CD8-positive, alpha-beta memory T cell (primary cell): ENCODE measurements at regions not wholly inside any gene's neighbourhood (a gene's known extent, or its start where the extent isn't known, plus 50 kb on each side); places are given as distances from the start of the nearest gene placed in this dataset.

Experiments used
- CTCF ChIA-PET: fragments of 350-600 bp; sonication (Branson Sonifier 250); formaldehyde crosslinking; loops from one replicate; lab custom pipeline; 2021; ENCODE audit warnings: antibody characterized with exemption; lab: Charles Lee
- POLR2A ChIA-PET: fragments of 350-600 bp; sonication (Branson Sonifier 250); formaldehyde crosslinking; loops from one replicate; lab custom pipeline; 2021; ENCODE audit warnings: antibody characterized with exemption; lab: Charles Lee
- DNase-seq, 5 donors: peaks; one replicate each; pipeline versions ENCODE4 v3.0.0 to v3.0.0-alpha.2; 2020 to 2022; ENCODE audit warnings: mixed read lengths in 1 of 5
- H3K27ac ChIP-seq: one replicate; pipeline ENCODE4 v1.7.0; 2013; ENCODE audit warnings: low read depth, mild to moderate bottlenecking, low read length, moderate library complexity
- H3K27me3 ChIP-seq: 2 replicates; pipeline ENCODE4 v1.7.0; 2013; ENCODE audit warnings: low read length, mild to moderate bottlenecking; ENCODE audit not compliant: insufficient read depth, poor library complexity, severe bottlenecking
- H3K36me3 ChIP-seq: 2 replicates; pipeline ENCODE4 v1.7.0; 2013; ENCODE audit warnings: mild to moderate bottlenecking, low read length, moderate library complexity; ENCODE audit not compliant: insufficient read depth
- H3K4me1 ChIP-seq: 2 replicates; pipeline ENCODE4 v1.7.0; 2013; ENCODE audit warnings: mild to moderate bottlenecking, low read length, moderate library complexity; ENCODE audit not compliant: insufficient read depth
- H3K4me3 ChIP-seq: 2 replicates; pipeline ENCODE4 v1.7.0; 2013; ENCODE audit warnings: mild to moderate bottlenecking, low read length
- H3K9me3 ChIP-seq: 2 replicates; pipeline ENCODE4 v1.7.0; 2013; ENCODE audit warnings: mild to moderate bottlenecking, low read length
- H3K27ac Mint-ChIP-seq, 8 donors: one replicate each; pipeline ENCODE4 v1.8.0; 2020 to 2021; ENCODE audit warnings: mixed read lengths in 8 of 8, mild to moderate bottlenecking in 6 of 8, inconsistent platforms in 3 of 8, moderate library complexity in 3 of 8
- H3K27me3 Mint-ChIP-seq, 2 donors: one replicate each; pipeline ENCODE4 v1.8.0; 2020 to 2021; ENCODE audit warnings: mixed read lengths in 2 of 2, mild to moderate bottlenecking in 1 of 2, moderate library complexity in 1 of 2
- H3K36me3 Mint-ChIP-seq, 3 donors: one replicate each; pipeline ENCODE4 v1.8.0; 2020 to 2021; ENCODE audit warnings: mixed read lengths in 3 of 3, inconsistent platforms in 1 of 3, mild to moderate bottlenecking in 1 of 3
- H3K4me1 Mint-ChIP-seq, 3 donors: one replicate each; pipeline ENCODE4 v1.8.0; 2020 to 2021; ENCODE audit warnings: mixed read lengths in 3 of 3, inconsistent platforms in 1 of 3, mild to moderate bottlenecking in 1 of 3
- H3K4me3 Mint-ChIP-seq, 7 donors: one replicate each; pipeline ENCODE4 v1.8.0; 2020 to 2021; ENCODE audit warnings: mixed read lengths in 7 of 7, mild to moderate bottlenecking in 6 of 7, moderate library complexity in 4 of 7, inconsistent platforms in 2 of 7
- H3K9me3 Mint-ChIP-seq, 5 donors: one replicate each; pipeline ENCODE4 v1.8.0; 2020 to 2022; ENCODE audit warnings: mixed read lengths in 5 of 5, mild to moderate bottlenecking in 3 of 5, moderate library complexity in 2 of 5, inconsistent platforms in 1 of 5

GRCh38 chr9:28834156-28834555 lies 1260.9 kb upstream of the C9orf72 start:
- Histone ChIP-seq H3K4me3 (no peak overlapping the region), H3K4me1 (no peaks in the 10 kb centered on the region), H3K9me3 (no peaks in the 10 kb centered on the region), H3K36me3 (no peaks in the 10 kb centered on the region), H3K27me3 (no peaks in the 10 kb centered on the region), H3K27ac (no peak overlapping the region)
- H3K4me3 Mint-ChIP-seq, result no peak overlapping the region
- no peaks in the 10 kb centered on the region for H3K27me3 Mint-ChIP-seq
- ChIA-PET CTCF (no interaction called here), POLR2A (no interaction called here)
- DNase-seq, result no peak
- no peaks in the 10 kb centered on the region for H3K36me3 Mint-ChIP-seq
- no peaks in the 10 kb centered on the region for H3K4me1 Mint-ChIP-seq
- peaks cover 2 to 11% (median 7%) of the 10 kb centered on the region in 5 donors for H3K9me3 Mint-ChIP-seq
- H3K27ac Mint-ChIP-seq, result no peak overlapping the region

GRCh38 chr9:28839778-28840430 lies 1266.6 kb upstream of the C9orf72 start:
- no peak for DNase-seq
- no peaks in the 10 kb centered on the region for H3K27me3 ChIP-seq
- H3K4me3 ChIP-seq, result no peak overlapping the region
- H3K27ac ChIP-seq, result no peak overlapping the region
- Mint-ChIP-seq H3K4me1 (no peaks in the 10 kb centered on the region), H3K9me3 (peaks cover 3 to 12% (median 7%) of the 10 kb centered on the region in 5 donors), H3K36me3 (no peaks in the 10 kb centered on the region), H3K4me3 (no peak overlapping the region), H3K27me3 (no peaks in the 10 kb centered on the region), H3K27ac (no peak overlapping the region)
- no peaks in the 10 kb centered on the region for H3K9me3 ChIP-seq
- ChIA-PET POLR2A (no interaction called here), CTCF (no interaction called here)
- no peaks in the 10 kb centered on the region for H3K4me1 ChIP-seq
- no peaks in the 10 kb centered on the region for H3K36me3 ChIP-seq

- H3K27me3 Mint-ChIP-seq, result no peaks in the 10 kb centered on the region
- H3K4me3 Mint-ChIP-seq, result no peak overlapping the region
- Histone ChIP-seq H3K36me3 (no peaks in the 10 kb centered on the region), H3K27me3 (no peaks in the 10 kb centered on the region), H3K4me3 (no peak overlapping the region), H3K9me3 (no peaks in the 10 kb centered on the region), H3K27ac (no peak overlapping the region), H3K4me1 (no peaks in the 10 kb centered on the region)
- H3K4me1 Mint-ChIP-seq, result no peaks in the 10 kb centered on the region
- no peak overlapping the region for H3K27ac Mint-ChIP-seq
- POLR2A ChIA-PET, result no interaction called here
- no peaks in the 10 kb centered on the region for H3K36me3 Mint-ChIP-seq
- CTCF ChIA-PET, result no interaction called here
- no peak for DNase-seq
- H3K9me3 Mint-ChIP-seq, result peaks cover 2 to 14% (median 7%) of the 10 kb centered on the region in 5 donors
Measured at GRCh38 chr9:28841775-28842174, 1268.5 kb upstream of the C9orf72 start.

GRCh38 chr9:28847331-28847730 lies 1274.0 kb upstream of the C9orf72 start:
- POLR2A ChIA-PET, result no interaction called here
- H3K36me3 ChIP-seq, result no peaks in the 10 kb centered on the region
- CTCF ChIA-PET, result no interaction called here
- Mint-ChIP-seq H3K4me3 (no peak overlapping the region), H3K36me3 (no peaks in the 10 kb centered on the region), H3K4me1 (no peaks in the 10 kb centered on the region), H3K9me3 (peaks cover 0 to 12% (median 4%) of the 10 kb centered on the region in 5 donors), H3K27me3 (no peaks in the 10 kb centered on the region), H3K27ac (no peak overlapping the region)
- H3K27me3 ChIP-seq, result no peaks in the 10 kb centered on the region
- H3K9me3 ChIP-seq, result no peaks in the 10 kb centered on the region
- H3K27ac ChIP-seq, result no peak overlapping the region
- H3K4me1 ChIP-seq, result no peaks in the 10 kb centered on the region
- DNase-seq, result no peak
- no peak overlapping the region for H3K4me3 ChIP-seq

GRCh38 chr9:28848671-28849070 lies 1275.4 kb upstream of the C9orf72 start:
- CTCF ChIA-PET, result no interaction called here
- Mint-ChIP-seq H3K36me3 (no peaks in the 10 kb centered on the region), H3K9me3 (peaks cover 0 to 12% (median 3%) of the 10 kb centered on the region in 5 donors), H3K27ac (no peak overlapping the region), H3K4me3 (no peak overlapping the region), H3K27me3 (no peaks in the 10 kb centered on the region), H3K4me1 (no peaks in the 10 kb centered on the region)
- Histone ChIP-seq H3K9me3 (no peaks in the 10 kb centered on the region), H3K27ac (no peak overlapping the region), H3K27me3 (no peaks in the 10 kb centered on the region), H3K4me3 (no peak overlapping the region), H3K4me1 (no peaks in the 10 kb centered on the region), H3K36me3 (no peaks in the 10 kb centered on the region)
- POLR2A ChIA-PET, result no interaction called here
- no peak for DNase-seq

- POLR2A ChIA-PET, result no interaction called here
- H3K36me3 Mint-ChIP-seq, result no peaks in the 10 kb centered on the region
- H3K27me3 Mint-ChIP-seq, result no peaks in the 10 kb centered on the region
- Histone ChIP-seq H3K27me3 (no peaks in the 10 kb centered on the region), H3K9me3 (no peaks in the 10 kb centered on the region), H3K27ac (no peak overlapping the region), H3K4me3 (no peak overlapping the region), H3K4me1 (no peaks in the 10 kb centered on the region), H3K36me3 (no peaks in the 10 kb centered on the region)
- no peak for DNase-seq
- peaks cover 0 to 12% (median 5%) of the 10 kb centered on the region in 5 donors for H3K9me3 Mint-ChIP-seq
- CTCF ChIA-PET, result no interaction called here
- no peak overlapping the region for H3K27ac Mint-ChIP-seq
- H3K4me3 Mint-ChIP-seq, result no peak overlapping the region
- no peaks in the 10 kb centered on the region for H3K4me1 Mint-ChIP-seq
Measured at GRCh38 chr9:28853477-28853876, 1280.2 kb upstream of the C9orf72 start.

GRCh38 chr9:28866951-28867350 lies 1293.7 kb upstream of the C9orf72 start:
- CTCF ChIA-PET, result no interaction called here
- no peaks in the 10 kb centered on the region for H3K36me3 Mint-ChIP-seq

GRCh38 chr9:28868228-28868990 lies 1295.1 kb upstream of the C9orf72 start:
- CTCF ChIA-PET, result no interaction called here

More at GRCh38 chr9:28866951-28867350, 1293.7 kb upstream of the C9orf72 start:
- Mint-ChIP-seq H3K27ac (no peak overlapping the region), H3K27me3 (no peaks in the 10 kb centered on the region), H3K9me3 (peaks cover 0 to 8% (median 4%) of the 10 kb centered on the region in 5 donors), H3K4me3 (no peak overlapping the region), H3K4me1 (no peaks in the 10 kb centered on the region)
- DNase-seq, result no peak
- Histone ChIP-seq H3K4me3 (no peak overlapping the region), H3K27me3 (no peaks in the 10 kb centered on the region), H3K27ac (no peak overlapping the region), H3K4me1 (no peaks in the 10 kb centered on the region), H3K9me3 (peaks cover 4% of the 10 kb centered on the region), H3K36me3 (no peaks in the 10 kb centered on the region)
- POLR2A ChIA-PET, result no interaction called here

More at GRCh38 chr9:28868228-28868990, 1295.1 kb upstream of the C9orf72 start:
- Mint-ChIP-seq H3K27ac (no peak overlapping the region), H3K27me3 (no peaks in the 10 kb centered on the region), H3K36me3 (no peaks in the 10 kb centered on the region), H3K4me1 (no peaks in the 10 kb centered on the region), H3K9me3 (peaks cover 0 to 8% (median 4%) of the 10 kb centered on the region in 5 donors), H3K4me3 (no peak overlapping the region)
- Histone ChIP-seq H3K4me1 (no peaks in the 10 kb centered on the region), H3K27me3 (no peaks in the 10 kb centered on the region), H3K4me3 (no peak overlapping the region), H3K9me3 (peaks cover 4% of the 10 kb centered on the region), H3K27ac (no peak overlapping the region), H3K36me3 (no peaks in the 10 kb centered on the region)
- no peak for DNase-seq
- POLR2A ChIA-PET, result no interaction called here
